ENCODE measurements at regions not wholly inside any gene's neighbourhood (a gene's known extent, or its start where the extent isn't known, plus 50 kb on each side); places are given as distances from the start of the nearest gene placed in this dataset.

- TF ChIP-seq CTCF (conservative IDR thresholded peaks at IDR 0.05): peak; percentile 48
- TF ChIP-seq EZH2 (IDR thresholded peaks at IDR 0.05; ENCODE audit: low read depth): no peak
- no peak overlapping the region for H3K4me2 ChIP-seq
- H3K79me2 ChIP-seq (ENCODE audit: low read depth): no peaks in the 10 kb centered on the region
- no peaks in the 10 kb centered on the region for H3K9me3 ChIP-seq (ENCODE audit: insufficient read depth, low read depth)
- ChIA-PET CTCF (no interaction called here), POLR2A (ENCODE audit: unreplicated experiment) (no interaction called here)
- intact Hi-C loops (cut with micrococcal nuclease; ENCODE audit: unreplicated experiment): loop anchor here (1.0 kb wide), 1 partner anchor 596 kb away; no protein-coding TSS in a partner anchor
- DNase-seq: no peak
- H3F3A ChIP-seq (ENCODE audit: insufficient read depth, low read depth): no peaks in the 10 kb centered on the region
- H3K4me1 ChIP-seq (replicated peaks; ENCODE audit: insufficient read depth): no peaks in the 10 kb centered on the region
- H3K9me2 ChIP-seq (ENCODE audit: insufficient read depth): no peaks in the 10 kb centered on the region
- no peak overlapping the region for H2AFZ ChIP-seq
- no peak overlapping the region for H3K4me3 ChIP-seq
- H3K27me3 ChIP-seq (ENCODE audit: insufficient read depth, low read depth): no peaks in the 10 kb centered on the region
- no peaks in the 10 kb centered on the region for H4K20me1 ChIP-seq (ENCODE audit: insufficient read depth)
- BruUV-seq (replicated peaks): no TSS peak
- H3K27ac ChIP-seq: no peak overlapping the region
- H3K36me3 ChIP-seq (ENCODE audit: low read depth): no peaks in the 10 kb centered on the region
These were observed 78.0 kb downstream of the ISOC1 start for GRCh38 chr5:129172580-129172979.

- Histone ChIP-seq H2AFZ (no peak overlapping the region), H4K20me1 (ENCODE audit: insufficient read depth) (no peaks in the 10 kb centered on the region), H3K27ac (no peak overlapping the region), H3K9me3 (ENCODE audit: insufficient read depth, low read depth) (no peaks in the 10 kb centered on the region), H3K4me3 (no peak overlapping the region), H3K4me2 (no peak overlapping the region), H3K9me2 (ENCODE audit: insufficient read depth) (no peaks in the 10 kb centered on the region), H3K4me1 (replicated peaks; ENCODE audit: insufficient read depth) (no peaks in the 10 kb centered on the region), H3K36me3 (ENCODE audit: low read depth) (no peaks in the 10 kb centered on the region), H3K27me3 (ENCODE audit: insufficient read depth, low read depth) (no peaks in the 10 kb centered on the region), H3F3A (ENCODE audit: insufficient read depth, low read depth) (no peaks in the 10 kb centered on the region), H3K79me2 (ENCODE audit: low read depth) (no peaks in the 10 kb centered on the region)
- no peak for DNase-seq
- intact Hi-C loops (cut with micrococcal nuclease; ENCODE audit: unreplicated experiment): no loop called here
- BruUV-seq (replicated peaks): no TSS peak
- POLR2A ChIA-PET (ENCODE audit: unreplicated experiment): no interaction called here
- TF ChIP-seq EZH2 (IDR thresholded peaks at IDR 0.05; ENCODE audit: low read depth) (no peak), CTCF (conservative IDR thresholded peaks at IDR 0.05) (no peak)
- CTCF ChIA-PET: no interaction called here
These were observed 79.2 kb downstream of the ISOC1 start for GRCh38 chr5:129173771-129174170.

DNA sequence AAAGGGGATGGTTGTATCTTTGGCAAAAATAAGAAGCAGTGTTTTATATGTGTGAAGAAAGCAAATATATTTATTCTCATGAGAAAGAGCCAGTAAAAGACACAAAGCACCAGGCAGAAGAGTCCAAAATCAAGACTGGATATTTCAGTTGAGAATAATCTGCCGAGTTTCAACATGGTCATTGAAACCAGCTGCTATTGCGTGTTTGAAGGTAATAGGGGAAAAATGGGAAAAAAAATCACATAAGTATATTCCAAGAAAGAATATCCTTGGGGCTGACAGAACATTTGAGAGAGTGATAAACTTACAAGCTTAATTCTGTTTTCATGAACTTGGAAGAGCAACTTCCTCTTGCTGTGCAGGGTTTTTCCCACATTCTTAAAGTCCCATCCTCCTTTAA, 79.9 kb downstream of the ISOC1 start:
- Histone ChIP-seq H3K9me2 (ENCODE audit: insufficient read depth) (no peaks in the 10 kb centered on the region), H3K4me3 (no peak overlapping the region), H3K4me1 (replicated peaks; ENCODE audit: insufficient read depth) (no peaks in the 10 kb centered on the region), H3K9me3 (ENCODE audit: insufficient read depth, low read depth) (no peaks in the 10 kb centered on the region), H3F3A (ENCODE audit: insufficient read depth, low read depth) (no peaks in the 10 kb centered on the region), H2AFZ (no peak overlapping the region), H3K36me3 (ENCODE audit: low read depth) (no peaks in the 10 kb centered on the region), H3K27me3 (ENCODE audit: insufficient read depth, low read depth) (no peaks in the 10 kb centered on the region), H3K4me2 (no peak overlapping the region), H3K27ac (no peak overlapping the region), H4K20me1 (ENCODE audit: insufficient read depth) (no peaks in the 10 kb centered on the region), H3K79me2 (ENCODE audit: low read depth) (no peaks in the 10 kb centered on the region)
- ChIA-PET CTCF (no interaction called here), POLR2A (ENCODE audit: unreplicated experiment) (no interaction called here)
- no peak for TF ChIP-seq EZH2 (IDR thresholded peaks at IDR 0.05; ENCODE audit: low read depth)
- no TSS peak for BruUV-seq (replicated peaks)
- DNase-seq: no peak
- intact Hi-C loops (cut with micrococcal nuclease; ENCODE audit: unreplicated experiment): no loop called here

- no peaks in the 10 kb centered on the region for H3K4me1 ChIP-seq (replicated peaks; ENCODE audit: insufficient read depth)
These were observed 82.9 kb downstream of the ISOC1 start for GRCh38 chr5:129177451-129177850.

More at GRCh38 chr5:129177451-129177850, 82.9 kb downstream of the ISOC1 start:
- Histone ChIP-seq H3K9me3 (ENCODE audit: insufficient read depth, low read depth) (no peaks in the 10 kb centered on the region), H3K36me3 (ENCODE audit: low read depth) (no peaks in the 10 kb centered on the region), H4K20me1 (ENCODE audit: insufficient read depth) (no peaks in the 10 kb centered on the region), H2AFZ (no peak overlapping the region), H3K27me3 (ENCODE audit: insufficient read depth, low read depth) (no peaks in the 10 kb centered on the region), H3K9me2 (ENCODE audit: insufficient read depth) (no peaks in the 10 kb centered on the region), H3K4me3 (no peak overlapping the region), H3K27ac (no peak overlapping the region), H3F3A (ENCODE audit: insufficient read depth, low read depth) (no peaks in the 10 kb centered on the region), H3K79me2 (ENCODE audit: low read depth) (no peaks in the 10 kb centered on the region), H3K4me2 (no peak overlapping the region)
- BruUV-seq (replicated peaks): no TSS peak
- ChIA-PET CTCF (no interaction called here), POLR2A (ENCODE audit: unreplicated experiment) (no interaction called here)
- no peak for DNase-seq
- TF ChIP-seq CTCF (conservative IDR thresholded peaks at IDR 0.05) (no peak), EZH2 (IDR thresholded peaks at IDR 0.05; ENCODE audit: low read depth) (no peak)
- intact Hi-C loops (cut with micrococcal nuclease; ENCODE audit: unreplicated experiment): no loop called here

Measured in PC-9 (cell line).